SK-N-SH treated with all-trans-retinoic acid at 6 μM for 48 hours (cell line): ENCODE measurements at regions not wholly inside any gene's neighbourhood (a gene's known extent, or its start where the extent isn't known, plus 50 kb on each side); places are given as distances from the start of the nearest gene placed in this dataset.

Experiments used
- BACH2 ChIP-seq: fragments of 250-450 bp; sonication (Bioruptor Pico); IDR thresholded peaks from 2 replicates; pipeline ENCODE4 v1.9.0; 2021; ENCODE audit warnings: mild to moderate bottlenecking, borderline replicate concordance
- CSRNP3 ChIP-seq: fragments of 250-450 bp; sonication (Bioruptor Pico); IDR thresholded peaks from 2 replicates; pipeline ENCODE4 v1.5.1; 2021; ENCODE audit warnings: mild to moderate bottlenecking, moderate library complexity
- ISL1 ChIP-seq: fragments of 250-450 bp; sonication (Bioruptor Pico); IDR thresholded peaks from 2 replicates; pipeline ENCODE4 v2.1.2; 2022; ENCODE audit warnings: mild to moderate bottlenecking, moderate library complexity

- no peak for TF ChIP-seq BACH2 (CRISPR knock-in tag)
- no peak for TF ChIP-seq ISL1 (CRISPR knock-in tag)
- TF ChIP-seq CSRNP3 (CRISPR knock-in tag), result no peak
Measured at GRCh38 chr16:55017321-55017720, 86.7 kb downstream of the IRX5 start.
